HG03175 (cell line): ENCODE measurements at regions not wholly inside any gene's neighbourhood (a gene's known extent, or its start where the extent isn't known, plus 50 kb on each side); places are given as distances from the start of the nearest gene placed in this dataset.
"Not testable (repeated sequence)": the region's sequence is repeated elsewhere in the genome, so short reads cannot be mapped to it uniquely, and the experiment has no call there.

Experiments used
- ATAC-seq: cut with Tn5 transposase; IDR thresholded peaks from one replicate; pipeline ENCODE4 v1.9.1; 2021; ENCODE audit warnings: mild to moderate bottlenecking, moderate library complexity; ENCODE audit not compliant: unreplicated experiment

DNA sequence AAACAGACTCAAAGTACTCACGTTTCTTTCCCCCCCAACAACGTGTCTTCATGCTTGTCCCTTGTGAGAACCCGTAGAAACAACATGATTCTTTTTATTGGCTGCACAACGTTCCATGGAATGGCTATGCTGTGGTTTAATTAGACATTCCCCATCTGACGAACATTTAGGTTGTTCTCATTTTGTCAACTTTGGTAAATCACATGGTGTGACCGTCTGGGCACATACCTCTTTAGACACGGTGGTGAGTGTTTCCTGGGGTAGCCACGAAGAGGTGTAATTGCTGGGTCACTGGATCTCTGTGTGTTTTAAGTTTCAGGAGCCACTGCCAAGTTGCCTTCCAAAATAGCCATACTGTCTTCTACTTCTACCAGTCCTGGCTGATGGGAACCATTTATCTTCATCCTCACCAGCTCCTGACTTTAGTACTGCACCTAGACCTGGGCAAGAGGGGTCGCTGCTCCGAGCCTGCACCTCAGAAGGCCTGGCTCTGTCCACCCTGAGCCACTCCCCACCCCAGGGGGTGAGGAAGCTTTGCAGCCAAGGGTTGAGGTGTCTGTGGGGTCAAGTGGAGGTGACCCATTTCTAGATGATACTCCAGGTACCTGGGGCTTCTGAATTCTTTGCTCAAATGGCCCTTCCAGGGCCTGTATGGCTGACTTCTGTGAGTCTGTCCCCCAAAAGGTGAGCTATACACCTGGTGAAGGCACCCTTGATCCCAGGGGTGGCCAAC is 84.7 kb downstream of the IRX5 start:
- ATAC-seq = no peak

DNA sequence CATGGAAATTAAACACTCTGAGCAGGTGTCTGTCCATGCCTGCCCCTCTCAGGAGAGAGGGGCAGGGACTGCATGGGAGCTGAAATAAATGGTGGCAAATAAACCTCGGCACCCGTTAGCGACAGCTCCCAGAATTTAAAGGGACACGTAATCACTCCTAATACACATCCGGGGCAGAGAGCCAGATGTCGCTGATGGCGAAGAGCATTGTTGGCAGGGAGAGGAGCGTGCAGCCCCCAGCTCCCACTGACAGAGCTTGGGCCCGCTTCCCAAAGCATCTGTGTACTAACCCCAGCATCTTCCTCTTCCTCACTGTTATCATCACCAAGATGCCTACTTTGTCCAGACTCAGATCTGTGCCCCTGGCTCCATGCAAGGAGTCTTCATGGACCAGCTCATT is 85.8 kb downstream of the IRX5 start:
- no peak for ATAC-seq

DNA sequence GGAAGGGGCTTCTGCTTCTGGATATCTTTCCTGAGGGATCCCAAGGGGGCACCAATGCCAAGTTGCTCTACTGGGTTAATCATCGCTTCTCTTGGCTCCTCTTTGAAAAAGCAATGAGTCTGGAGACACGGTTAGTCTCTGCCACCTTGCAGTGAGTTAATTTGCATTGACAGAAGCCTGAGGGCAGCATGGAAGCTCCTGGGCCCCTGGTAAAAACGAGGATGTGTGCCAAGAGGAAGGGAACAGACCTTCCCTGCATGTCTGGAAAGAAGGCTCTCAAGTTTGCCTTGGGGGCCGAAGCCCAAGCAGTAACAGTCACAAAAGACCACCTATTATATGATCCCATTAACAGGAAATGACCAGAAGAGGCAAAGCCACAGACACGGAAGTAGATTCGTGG is 86.7 kb downstream of the IRX5 start:
- no peak for ATAC-seq

GRCh38 chr16:55018881-55019280 is 88.2 kb downstream of the IRX5 start:
- ATAC-seq = no peak

- no peak for ATAC-seq
Observed at GRCh38 chr16:55019419-55020131, 88.9 kb downstream of the IRX5 start.

DNA sequence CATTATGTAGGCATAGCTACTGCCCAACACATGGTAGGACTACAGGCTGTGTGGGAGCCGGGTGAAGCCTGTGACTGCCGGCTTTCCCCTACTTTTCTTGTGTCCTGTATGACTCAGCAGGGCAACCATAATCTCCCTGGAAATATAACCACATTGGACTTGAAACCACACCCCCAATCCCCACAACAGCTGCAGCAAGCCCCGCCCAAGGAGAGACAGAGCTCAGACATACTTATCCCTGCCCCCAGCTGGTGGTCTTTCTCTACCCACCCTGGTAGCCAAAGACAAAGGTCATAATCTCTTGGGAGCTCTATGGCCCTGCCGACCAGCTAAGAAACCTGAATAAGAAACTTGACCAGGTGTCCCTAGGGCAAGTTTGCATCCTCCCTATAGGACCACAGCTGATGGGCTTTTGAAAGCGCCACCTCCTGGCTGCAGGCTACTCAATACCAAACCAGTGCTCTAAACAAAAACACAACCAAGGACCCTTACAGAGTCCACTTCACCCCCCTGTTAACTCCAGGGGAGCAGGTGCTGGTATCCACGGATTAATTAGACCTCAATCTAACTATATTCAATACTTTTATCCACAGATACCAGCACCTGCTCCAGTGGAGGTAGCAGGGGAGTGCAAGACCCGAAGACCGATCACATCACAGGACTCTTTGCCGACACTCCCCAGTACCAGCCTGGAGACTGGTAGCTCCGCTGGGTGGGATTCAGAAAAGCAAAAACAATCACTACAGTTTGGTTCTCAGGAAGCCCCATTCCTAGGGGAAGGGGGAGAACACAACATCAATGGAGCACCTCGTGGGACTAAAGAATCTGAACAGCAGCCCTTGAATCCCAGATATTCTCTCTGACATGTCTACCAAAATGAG is 91.2 kb downstream of the IRX5 start:
- no peak for ATAC-seq

DNA sequence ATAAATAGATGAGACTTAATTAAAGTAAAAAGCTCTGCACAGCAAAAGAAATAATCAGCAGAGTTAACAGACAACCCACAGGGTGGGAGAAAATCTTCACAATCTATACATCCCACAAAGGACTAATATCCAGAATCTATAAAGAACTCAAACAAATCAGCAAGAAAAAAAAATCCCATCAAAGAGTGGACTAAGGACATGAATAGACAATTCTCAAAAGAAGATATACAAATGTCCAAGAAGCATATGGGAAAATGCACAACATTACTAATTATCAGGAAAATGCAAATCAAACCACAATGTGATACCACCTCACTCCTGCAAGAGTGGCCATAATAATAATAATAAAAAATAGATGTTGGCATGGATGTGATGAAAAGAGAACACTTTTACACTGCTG is 96.6 kb downstream of the IRX5 start:
- not testable (repeated sequence) for ATAC-seq

GRCh38 chr16:55029509-55029908 is 98.8 kb downstream of the IRX5 start:
- ATAC-seq = no peak

DNA sequence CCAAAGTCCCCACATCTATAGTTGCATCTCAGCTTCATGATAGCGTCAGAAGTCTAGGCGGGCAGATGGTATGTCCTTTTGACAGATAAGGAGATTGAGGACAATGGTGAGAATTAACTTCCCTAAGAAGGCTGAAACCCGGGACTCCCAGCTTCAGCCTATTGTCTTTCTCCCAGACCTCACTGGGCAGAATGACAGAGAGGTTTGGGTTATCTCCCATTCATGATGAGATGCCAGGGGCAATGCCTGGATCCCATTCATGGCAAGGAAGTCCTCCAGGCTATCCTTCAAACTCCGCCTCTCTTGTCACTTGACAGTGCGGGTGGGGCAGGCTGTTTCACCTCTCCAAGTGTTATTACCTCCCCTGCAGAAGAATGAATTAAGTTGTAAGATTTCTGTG is 100.3 kb downstream of the IRX5 start:
- no peak for ATAC-seq

DNA sequence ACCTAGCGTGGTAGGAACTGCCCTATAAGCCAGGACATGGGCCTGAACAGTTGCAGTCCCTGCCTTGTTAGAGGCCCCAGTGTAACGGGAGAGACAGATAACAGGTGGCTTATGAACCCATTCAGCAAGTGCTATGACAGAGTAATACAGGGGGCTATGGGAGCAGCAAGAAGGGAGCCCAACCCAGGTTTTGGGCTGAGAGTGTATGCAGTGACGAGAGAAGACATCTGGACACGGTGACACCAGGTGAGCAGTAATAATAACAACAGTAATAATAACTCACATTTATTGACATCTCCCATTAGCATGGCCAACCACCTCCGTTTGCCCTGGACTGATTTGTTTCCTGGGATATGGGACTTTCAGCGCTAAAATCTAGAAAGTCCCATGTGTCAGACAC is 100.8 kb downstream of the IRX5 start:
- ATAC-seq = no peak

DNA sequence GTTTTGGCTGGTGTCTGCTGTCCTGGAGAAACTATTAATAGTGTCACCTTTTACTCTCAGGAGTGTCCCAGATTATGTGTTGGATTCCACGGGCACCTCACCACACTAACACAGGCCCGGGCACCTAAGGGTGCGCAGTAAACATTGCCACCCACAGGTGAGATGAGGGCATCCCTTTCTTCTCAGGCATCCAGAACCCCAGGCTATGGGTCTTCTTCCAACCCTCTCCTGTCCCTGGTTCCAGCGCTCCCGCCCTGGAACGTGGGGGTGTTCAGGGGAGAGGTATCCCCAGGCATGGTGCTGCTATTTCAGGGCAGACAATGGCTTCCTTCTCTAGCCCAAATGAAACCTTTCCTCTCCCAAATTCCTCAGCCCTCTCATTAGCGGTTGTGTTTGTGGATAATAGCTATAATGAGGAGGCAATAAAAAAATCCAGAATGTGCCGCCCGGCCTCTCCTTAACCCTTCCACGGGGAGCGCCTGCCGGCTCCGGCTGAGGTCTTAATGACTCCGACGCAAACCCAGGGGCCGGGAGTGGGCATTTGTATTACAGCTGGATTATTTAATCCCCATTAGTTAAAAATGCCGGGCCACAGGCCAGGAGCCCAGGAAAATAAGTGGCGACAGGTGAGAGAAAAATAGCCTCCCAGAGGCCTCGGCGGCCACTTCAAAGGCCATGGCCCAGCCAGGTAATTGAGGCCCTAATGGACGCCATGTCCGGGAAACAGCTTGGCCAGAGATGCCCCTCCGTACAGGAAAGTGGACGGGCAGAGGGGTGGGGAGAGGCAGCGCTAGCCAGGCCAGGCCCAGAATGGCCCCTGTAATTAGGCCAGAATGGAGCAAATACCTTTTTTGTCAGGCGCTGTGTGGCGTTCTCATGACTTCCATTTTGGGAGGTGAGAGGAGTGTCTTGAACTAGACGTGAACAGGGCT is 102.8 kb downstream of the IRX5 start:
- ATAC-seq = no peak

DNA sequence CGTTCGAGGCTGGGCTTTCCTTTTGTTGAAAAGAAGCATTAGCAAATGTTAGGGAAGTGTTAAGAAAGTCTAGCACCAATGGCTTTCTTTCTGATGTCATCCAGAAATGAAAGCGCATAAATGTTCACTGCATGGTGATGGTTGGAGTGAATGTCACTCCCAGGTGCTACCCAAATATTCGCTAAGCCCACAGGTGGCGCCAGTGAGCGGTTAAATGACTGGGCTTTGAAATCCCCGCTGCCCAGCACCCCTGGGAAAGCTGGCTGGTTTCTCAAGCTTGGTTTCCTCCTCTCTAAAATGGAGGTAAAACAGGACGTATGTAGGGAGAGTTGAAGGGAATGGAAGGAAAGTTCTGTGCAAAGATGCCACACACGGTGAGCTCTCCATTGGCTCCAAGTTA is 104.4 kb downstream of the IRX5 start:
- ATAC-seq = no peak

GRCh38 chr16:55035956-55036355 is 105.3 kb downstream of the IRX5 start:
- ATAC-seq = no peak

DNA sequence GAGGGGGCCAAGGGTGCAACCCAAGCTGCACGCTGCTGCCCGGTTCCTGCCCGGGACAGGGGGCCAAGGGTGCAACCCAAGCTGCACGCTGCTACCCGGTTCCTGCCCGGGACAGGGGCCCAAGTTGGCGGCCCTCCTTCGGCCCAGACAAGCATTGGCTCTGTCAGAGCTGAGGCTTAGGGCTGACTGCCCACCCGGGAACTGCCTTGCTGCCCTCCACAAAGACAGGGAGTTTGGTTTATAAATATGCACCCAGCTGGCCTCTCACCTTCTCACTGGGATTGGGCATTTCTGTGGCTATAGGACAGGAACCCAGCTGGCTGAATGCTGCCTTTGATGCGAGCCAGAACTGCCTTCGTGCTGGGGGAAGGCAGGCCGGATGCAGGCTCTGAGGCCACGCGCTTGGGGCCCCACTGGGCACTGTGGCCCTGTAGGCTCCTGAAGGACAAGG is 105.7 kb downstream of the IRX5 start:
- ATAC-seq = no peak

DNA sequence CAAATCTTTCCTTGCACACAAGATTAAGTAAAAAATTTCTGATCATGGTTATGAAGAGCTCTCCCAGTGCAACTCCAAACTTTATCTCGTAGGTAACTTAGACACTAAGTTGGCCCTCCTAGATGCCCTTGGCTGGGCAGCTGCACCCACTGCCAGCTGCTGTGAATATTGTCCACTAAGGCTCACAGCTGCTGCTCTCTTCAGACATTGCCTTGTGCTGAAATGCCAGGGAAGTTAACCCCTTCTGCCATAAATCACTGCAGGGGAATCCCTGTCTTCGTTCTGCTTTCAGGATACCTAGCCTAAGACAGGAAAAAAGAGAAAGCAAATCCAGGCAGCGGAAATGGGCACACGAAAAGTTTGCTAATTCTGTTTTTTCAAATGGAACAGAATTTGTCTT is 106.4 kb downstream of the IRX5 start:
- no peak for ATAC-seq

DNA sequence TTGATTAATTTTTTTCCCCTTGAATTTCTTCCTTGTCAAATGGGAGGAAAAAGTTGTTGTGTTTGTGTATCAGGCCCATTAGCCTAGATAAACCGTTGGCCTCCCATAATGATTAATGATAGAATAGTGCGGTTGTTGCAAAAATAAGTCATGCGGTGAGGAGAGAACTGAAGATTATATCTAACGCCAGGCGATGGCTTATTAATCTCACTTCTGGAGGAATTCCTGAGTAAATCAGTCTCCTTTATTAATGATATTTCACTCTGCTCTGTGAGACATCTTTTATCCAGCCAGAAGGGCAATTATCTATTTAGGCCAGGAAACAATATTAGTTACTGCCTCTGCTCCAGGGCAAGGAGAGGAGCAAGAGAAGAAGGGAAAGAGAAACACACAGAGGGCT is 107.3 kb downstream of the IRX5 start:
- no peak for ATAC-seq

GRCh38 chr16:55039042-55039441 is 108.4 kb downstream of the IRX5 start:
- no peak for ATAC-seq

GRCh38 chr16:55039511-55039910 is 108.8 kb downstream of the IRX5 start:
- no peak for ATAC-seq

DNA sequence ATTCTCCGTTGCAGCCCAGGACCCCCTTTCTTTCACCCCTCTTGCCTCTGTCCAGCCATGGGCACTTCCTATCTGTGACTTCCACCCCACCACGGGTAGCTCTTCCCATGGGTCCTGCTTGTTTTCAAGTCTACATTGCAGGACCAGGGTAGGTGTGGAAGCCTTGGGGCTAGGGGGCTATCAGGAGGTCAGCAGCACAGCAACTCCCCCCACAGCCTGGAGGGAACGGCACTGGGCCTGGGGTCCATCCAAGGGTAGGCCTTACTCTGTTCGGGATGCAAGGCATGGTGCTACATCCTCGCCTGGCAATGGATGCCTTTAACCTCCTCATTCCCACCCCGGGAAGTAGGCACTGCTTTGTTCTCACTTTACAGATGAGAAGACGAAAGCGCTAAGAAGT is 109.3 kb downstream of the IRX5 start:
- ATAC-seq = no peak

DNA sequence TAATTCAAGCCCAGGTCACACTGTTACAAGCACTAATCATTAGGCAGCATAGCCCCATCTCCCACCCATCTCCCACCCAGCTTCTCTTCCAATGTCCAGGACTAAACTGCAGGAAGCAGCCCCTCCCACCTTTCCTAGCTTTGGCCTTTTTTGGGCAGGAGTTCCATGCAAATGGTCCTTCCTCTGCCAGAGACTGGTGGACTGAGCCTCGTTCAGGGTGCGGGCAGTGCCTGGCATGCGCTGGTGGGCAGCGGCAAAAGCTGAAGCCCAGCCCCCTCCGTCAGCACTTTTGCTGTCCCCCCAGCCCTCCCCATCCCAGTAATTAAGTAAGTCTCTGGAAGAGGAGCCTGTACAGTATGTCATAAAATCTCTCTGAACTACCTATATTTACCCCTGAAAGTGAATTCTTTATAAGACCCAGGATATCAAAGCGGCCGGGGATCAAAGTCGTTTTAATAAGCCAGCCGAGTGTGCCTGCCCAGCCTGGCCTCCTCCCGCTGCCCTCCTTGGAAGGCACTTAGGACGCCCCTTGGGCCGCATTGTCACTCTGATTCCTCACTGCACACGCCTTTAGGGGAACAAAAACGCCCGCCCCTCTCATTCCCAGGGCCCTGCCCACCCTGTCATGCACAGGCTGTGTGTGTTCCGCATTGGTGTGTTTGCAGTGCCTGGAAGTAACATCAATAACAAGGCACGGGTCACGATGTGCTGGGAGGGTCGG is 109.9 kb downstream of the IRX5 start:
- ATAC-seq = no peak
